A549 (cell line): ENCODE measurements at regions not wholly inside any gene's neighbourhood (a gene's known extent, or its start where the extent isn't known, plus 50 kb on each side); places are given as distances from the start of the nearest gene placed in this dataset.

Experiments
- ATAC-seq, 2 experiments: fragments of 200-7000 bp in 1 of 2; fragments of >200 bp in 1 of 2; cut with Nextera tagmentation in 1 of 2; cut with Tn5 transposase in 1 of 2; 3 replicates each; pipeline versions ENCODE4 v1.8.0 to v1.9.1; 2018 to 2020; ENCODE audit warnings: mild to moderate bottlenecking in 1 of 2, moderate library complexity in 1 of 2
- CTCF ChIA-PET: fragments of 300-600 bp; sonication (Branson Sonifier 250); formaldehyde crosslinking; extraction: SDS; loops from one replicate; lab custom pipeline; 2021; ENCODE audit warnings: antibody characterized with exemption, inconsistent platforms; lab: Yijun Ruan, JAX
- POLR2A ChIA-PET: fragments of 350-600 bp; formaldehyde crosslinking; extraction: SDS; loops from one replicate; lab custom pipeline; 2021; ENCODE audit warnings: antibody characterized with exemption, inconsistent platforms; lab: Yijun Ruan, JAX
- DNase-seq, 2 experiments: peaks; one replicate each; pipeline versions ENCODE4 v3.0.0 to v3.0.0-alpha.2; 2011 to 2016; ENCODE audit warnings: low read depth in 1 of 2, low spot score in 1 of 2
- FAIRE-seq: peaks from 2 replicates; lab custom pipeline; 2011; peaks lifted over from hg19 to GRCh38; lab: Jason Lieb, UNC
- H3K27ac ChIP-seq, 2 experiments: fragments of >200 bp; sonication (Bioruptor Twin); formaldehyde crosslinking; 3 replicates each; pipeline ENCODE4 v1.5.1; 2016 to 2017
- H3K4me1 ChIP-seq: fragments of >200 bp; sonication (Bioruptor Twin); formaldehyde crosslinking; 3 replicates; pipeline ENCODE4 v1.6.1; 2016
- H3K4me2 ChIP-seq: fragments of >200 bp; sonication (Bioruptor Twin); formaldehyde crosslinking; 3 replicates; pipeline ENCODE4 v1.6.1; 2016
- H3K4me3 ChIP-seq: fragments of >200 bp; sonication (Bioruptor Twin); formaldehyde crosslinking; 3 replicates; pipeline ENCODE4 v1.5.1; 2016
- H3K9me3 ChIP-seq: fragments of >200 bp; sonication (Bioruptor Twin); formaldehyde crosslinking; 3 replicates; pipeline ENCODE4 v1.6.1; 2016
- CBX8 ChIP-seq: fragments of 200-600 bp; sonication (generic); IDR thresholded peaks from 2 replicates; pipeline ENCODE4 v1.6.1; 2016
- CEBPB ChIP-seq, 2 experiments: fragments of >200 bp in 1 of 2; sonication (Bioruptor Twin) in 1 of 2; formaldehyde crosslinking in 1 of 2; IDR thresholded peaks; 2 replicates each; pipeline ENCODE4 v1.6.1; 2012 to 2016
- E2F6 ChIP-seq: IDR thresholded peaks from 2 replicates; pipeline ENCODE4 v1.6.1; 2012; ENCODE audit warnings: low read depth, borderline replicate concordance
- EHF ChIP-seq: fragments of 250-450 bp; sonication (Bioruptor Pico); IDR thresholded peaks from 2 replicates; pipeline ENCODE4 v1.5.0; 2020; ENCODE audit warnings: mild to moderate bottlenecking
- ESRRA ChIP-seq: fragments of 150-350 bp; IDR thresholded peaks from 2 replicates; pipeline ENCODE4 v1.6.1; 2014; ENCODE audit warnings: mild to moderate bottlenecking, low read length, borderline replicate concordance
- HOXB5 ChIP-seq: fragments of 250-450 bp; sonication (Bioruptor Pico); IDR thresholded peaks from 2 replicates; pipeline ENCODE4 v1.5.0; 2020; ENCODE audit warnings: mild to moderate bottlenecking, moderate library complexity
- JUN ChIP-seq, 2 experiments: fragments of >200 bp; sonication (Bioruptor Twin); formaldehyde crosslinking; IDR thresholded peaks; 2 replicates in 1 of 2; 3 replicates in 1 of 2; pipeline ENCODE4 v1.6.1; 2016 to 2017
- JUNB ChIP-seq: fragments of >200 bp; sonication (Bioruptor Twin); formaldehyde crosslinking; IDR thresholded peaks from 2 replicates; pipeline ENCODE4 v1.6.1; 2016
- KDM1A ChIP-seq: fragments of 200-600 bp; sonication (generic); IDR thresholded peaks from 2 replicates; pipeline ENCODE4 v1.6.1; 2016; ENCODE audit warnings: low read depth, mild to moderate bottlenecking
- NPAS2 ChIP-seq: fragments of 250-450 bp; sonication (Bioruptor Pico); IDR thresholded peaks from 2 replicates; pipeline ENCODE4 v1.8.0; 2022; ENCODE audit warnings: mild to moderate bottlenecking, moderate library complexity, borderline replicate concordance
- NR3C1 ChIP-seq: fragments of >200 bp; sonication (Bioruptor Twin); formaldehyde crosslinking; IDR thresholded peaks from 3 replicates; pipeline ENCODE4 v1.6.1; 2017
- PBX3 ChIP-seq: IDR thresholded peaks from 2 replicates; pipeline ENCODE4 v1.6.1; 2012
- POLR2A ChIP-seq: IDR thresholded peaks from 2 replicates; pipeline ENCODE4 v1.6.1; 2012; ENCODE audit warnings: mild to moderate bottlenecking, low read length
- RAD21 ChIP-seq, 2 experiments: fragments of >200 bp in 1 of 2; sonication (Bioruptor Twin) in 1 of 2; formaldehyde crosslinking in 1 of 2; IDR thresholded peaks in 1 of 2; conservative IDR thresholded peaks in 1 of 2; 2 replicates in 1 of 2; 3 replicates in 1 of 2; pipeline ENCODE4 v1.6.1; 2012 to 2018; ENCODE audit warnings: inconsistent platforms in 1 of 2
- RFX5 ChIP-seq: fragments of 450-650 bp; IDR thresholded peaks from 2 replicates; pipeline ENCODE4 v1.7.1; 2014; ENCODE audit warnings: antibody characterized with exemption, mild to moderate bottlenecking, moderate library complexity
- SREBF2 ChIP-seq: fragments of 450-650 bp; IDR thresholded peaks from 2 replicates; pipeline ENCODE4 v1.6.1; 2014; ENCODE audit warnings: mild to moderate bottlenecking, moderate library complexity
- USF2 ChIP-seq: fragments of 450-650 bp; IDR thresholded peaks from 2 replicates; pipeline ENCODE4 v1.6.1; 2014; ENCODE audit warnings: antibody characterized with exemption
- ZSCAN20 ChIP-seq: fragments of 250-450 bp; sonication (Bioruptor Pico); IDR thresholded peaks from 2 replicates; pipeline ENCODE4 v1.8.0; 2022; ENCODE audit warnings: mild to moderate bottlenecking, moderate library complexity
- WGBS: methylation state at CpG from one replicate; pipeline ENCODE4 v1.1.6; 2017; ENCODE audit errors: missing lambda C conversion rate; 5-methylcytosine and 5-hydroxymethylcytosine counted together

- no peak for ATAC-seq
Measured at GRCh38 chr1:214933375-214933774, 149.2 kb upstream of the KCNK2 start.

GRCh38 chr1:214934045-214934444 lies 148.5 kb upstream of the KCNK2 start:
- Histone ChIP-seq H3K9me3 (no peaks in the 10 kb centered on the region), H3K27ac (no peak overlapping the region), H3K4me3 (no peak overlapping the region), H3K4me1 (no peaks in the 10 kb centered on the region), H3K4me2 (no peak overlapping the region)
- DNase-seq = no peak
- ATAC-seq = no peak
- no peak for FAIRE-seq
- ChIA-PET CTCF (interaction anchor here (1.1 kb wide), 1 partner anchor 125 kb away, joined by 3 read pairs; no protein-coding TSS in a partner anchor), POLR2A (no interaction called here)
- 29% methylated on average over 6 of the region's 6 CpGs for WGBS
- TF ChIP-seq ESRRA (no peak), JUNB (no peak), JUN (IDR thresholded peaks at IDR 0.05) (no peak), CEBPB (IDR thresholded peaks at IDR 0.05) (no peak), E2F6 (no peak), HOXB5 (CRISPR knock-in tag) (no peak), ZSCAN20 (CRISPR knock-in tag) (no peak), RFX5 (no peak), NR3C1 (no peak), NPAS2 (no peak), EHF (CRISPR knock-in tag) (no peak), SREBF2 (no peak)

More at GRCh38 chr1:214933375-214933774, 149.2 kb upstream of the KCNK2 start:
- DNase-seq (no peak), FAIRE-seq (no peak)
- Histone ChIP-seq H3K4me3 (no peak overlapping the region), H3K4me2 (no peak overlapping the region), H3K4me1 (no peaks in the 10 kb centered on the region), H3K9me3 (no peaks in the 10 kb centered on the region), H3K27ac (no peak overlapping the region)
- 58% methylated on average over 4 of the region's 4 CpGs for WGBS
- POLR2A ChIA-PET = no interaction called here
- no peak for TF ChIP-seq RAD21 (conservative IDR thresholded peaks at IDR 0.05 in 1 of 2, IDR thresholded peaks at IDR 0.05 in 1 of 2)
- no peak for TF ChIP-seq ZSCAN20 (CRISPR knock-in tag)
- TF ChIP-seq USF2 = peak; percentile 52
- TF ChIP-seq POLR2A = no peak
- CTCF ChIA-PET = no interaction called here

- no peak overlapping the region for H3K4me3 ChIP-seq
- TF ChIP-seq JUNB = no peak
- no peak for TF ChIP-seq NPAS2
- TF ChIP-seq CBX8 = no peak
- TF ChIP-seq PBX3 = no peak
- no peak for TF ChIP-seq RFX5
- TF ChIP-seq, all 56 proteins: peak for 0
- FAIRE-seq (no peak), ATAC-seq (no peak), DNase-seq (no peak)
- Histone ChIP-seq H3K4me1 (no peaks in the 10 kb centered on the region), H3K9me3 (no peaks in the 10 kb centered on the region), H3K4me2 (no peak overlapping the region), H3K27ac (no peak overlapping the region)
- POLR2A ChIA-PET = no interaction called here
- 16% methylated on average over 1 of the region's 1 CpG for WGBS
- CTCF ChIA-PET = interaction anchor here (0.8 kb wide), 1 partner anchor 13 kb away, joined by 3 read pairs; no protein-coding TSS in a partner anchor
Measured at GRCh38 chr1:214935258-214935657, 147.3 kb upstream of the KCNK2 start.

- Histone ChIP-seq H3K4me2 (no peak overlapping the region), H3K4me1 (no peaks in the 10 kb centered on the region), H3K27ac (no peak overlapping the region), H3K4me3 (no peak overlapping the region), H3K9me3 (no peaks in the 10 kb centered on the region)
- POLR2A ChIA-PET = no interaction called here
- CTCF ChIA-PET = no interaction called here
- no peak for TF ChIP-seq JUN (IDR thresholded peaks at IDR 0.05)
- no peak for TF ChIP-seq KDM1A
- DNase-seq = no peak
- FAIRE-seq = no peak
- no peak for ATAC-seq
Measured at GRCh38 chr1:214939180-214939579, 143.4 kb upstream of the KCNK2 start.
